SW480 (cell line): ENCODE measurements at regions not wholly inside any gene's neighbourhood (a gene's known extent, or its start where the extent isn't known, plus 50 kb on each side); places are given as distances from the start of the nearest gene placed in this dataset.

Source experiments
- DNase-seq: peaks from one replicate; pipeline ENCODE4 v3.0.0-alpha.2; 2016; ENCODE audit warnings: low spot score

GRCh38 chr15:60213377-60214000 is 184.3 kb downstream of the ANXA2 start:
- no peak for DNase-seq

- DNase-seq: no peak
Measured at GRCh38 chr15:60214201-60214600, 183.6 kb downstream of the ANXA2 start.

GRCh38 chr15:60215225-60215963 is 182.4 kb downstream of the ANXA2 start:
- no peak for DNase-seq

- DNase-seq: no peak
Measured at GRCh38 chr15:60217161-60217560, 180.6 kb downstream of the ANXA2 start.

- DNase-seq: no peak
Measured at GRCh38 chr15:60218256-60218655, 179.5 kb downstream of the ANXA2 start.

GRCh38 chr15:60219866-60220265 is 177.9 kb downstream of the ANXA2 start:
- no peak for DNase-seq

- no peak for DNase-seq
Measured at GRCh38 chr15:60221356-60221755, 176.4 kb downstream of the ANXA2 start.

- DNase-seq: no peak
Measured at GRCh38 chr15:60222404-60222803, 175.4 kb downstream of the ANXA2 start.

GRCh38 chr15:60223176-60223575 is 174.6 kb downstream of the ANXA2 start:
- no peak for DNase-seq

GRCh38 chr15:60226924-60227323 is 170.9 kb downstream of the ANXA2 start:
- DNase-seq: no peak

GRCh38 chr15:60228101-60228500 is 169.7 kb downstream of the ANXA2 start:
- DNase-seq: no peak

GRCh38 chr15:60228619-60229018 is 169.2 kb downstream of the ANXA2 start:
- DNase-seq: no peak

- no peak for DNase-seq
Measured at GRCh38 chr15:60235951-60236710, 161.7 kb downstream of the ANXA2 start.

- no peak for DNase-seq
Measured at GRCh38 chr15:60237446-60237845, 160.3 kb downstream of the ANXA2 start.

GRCh38 chr15:60243769-60244168 is 154.0 kb downstream of the ANXA2 start:
- DNase-seq: no peak

GRCh38 chr15:60244813-60245212 is 153.0 kb downstream of the ANXA2 start:
- DNase-seq: no peak

- DNase-seq: no peak
Measured at GRCh38 chr15:60250316-60250715, 147.5 kb downstream of the ANXA2 start.

- no peak for DNase-seq
Measured at GRCh38 chr15:60251300-60252070, 146.3 kb downstream of the ANXA2 start.

- no peak for DNase-seq
Measured at GRCh38 chr15:60254416-60254815, 143.4 kb downstream of the ANXA2 start.

- peak; percentile 55 for DNase-seq
Measured at GRCh38 chr15:60255390-60255789, 142.4 kb downstream of the ANXA2 start.

- no peak for DNase-seq
Measured at GRCh38 chr15:60257591-60258159, 140.1 kb downstream of the ANXA2 start.

- DNase-seq: no peak
Measured at GRCh38 chr15:60259469-60259868, 138.3 kb downstream of the ANXA2 start.
